ENCODE measurements at regions not wholly inside any gene's neighbourhood (a gene's known extent, or its start where the extent isn't known, plus 50 kb on each side); places are given as distances from the start of the nearest gene placed in this dataset.

- TF ChIP-seq CHD7 (IDR thresholded peaks at IDR 0.05; ENCODE audit: insufficient replicate concordance, low read length) (no peak), SP2 (IDR thresholded peaks at IDR 0.05; ENCODE audit: low read length) (no peak), MAFK (IDR thresholded peaks at IDR 0.05; ENCODE audit: low read depth, low read length) (no peak)
These were observed 205.0 kb downstream of the UXS1 start (continued) for GRCh38 chr2:105989070-105989469.

Measured in H1 (cell line).